ENCODE measurements at regions not wholly inside any gene's neighbourhood (a gene's known extent, or its start where the extent isn't known, plus 50 kb on each side); places are given as distances from the start of the nearest gene placed in this dataset.

DNA sequence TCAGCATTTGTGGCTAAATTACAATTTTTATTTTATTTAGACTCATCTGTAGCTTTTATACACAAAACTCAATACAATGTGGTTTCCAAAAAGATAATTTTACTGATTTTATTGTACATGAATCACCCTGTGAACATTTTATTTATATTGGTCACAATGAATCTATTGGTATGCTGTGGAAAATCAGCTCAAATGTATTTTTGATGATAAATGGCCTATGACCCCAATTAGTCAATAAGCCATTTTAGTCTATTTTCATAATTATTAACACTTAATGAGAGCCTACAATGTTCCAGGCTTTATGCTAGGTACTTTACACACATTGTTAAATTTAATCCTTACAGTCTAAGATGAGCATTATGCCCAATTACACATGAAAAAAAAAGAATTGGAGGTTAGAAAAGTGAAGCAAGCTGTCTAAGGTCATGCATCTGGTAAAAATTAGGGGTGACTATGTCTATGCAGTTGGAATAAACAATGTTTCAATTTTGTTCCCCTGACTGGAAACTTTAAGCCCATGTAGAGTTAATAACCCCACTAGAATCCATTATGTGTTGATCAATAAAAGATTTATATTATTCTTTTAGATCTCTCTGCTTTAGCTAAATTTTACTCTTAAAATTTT, 344.7 kb downstream of the PABPC4L start:
- POLR2A ChIA-PET = no interaction called here
- no peaks in the 10 kb centered on the region for H3K36me3 ChIP-seq (replicated peaks in 1 of 2; ENCODE audit: control insufficient read depth in 1 of 2, insufficient read depth in 2 of 2, low read length in 1 of 2)
- H3K27ac ChIP-seq (ENCODE audit: low read depth in 2 of 2, low read length in 1 of 2) = no peak overlapping the region
- H2AFZ ChIP-seq (ENCODE audit: low read depth) = no peak overlapping the region
- CTCF ChIA-PET = no interaction called here
- H3K4me1 ChIP-seq (ENCODE audit: control insufficient read depth in 1 of 2, insufficient read depth in 2 of 2, low read depth in 1 of 2, low read length in 1 of 2) = no peaks in the 10 kb centered on the region
- no peaks in the 10 kb centered on the region for H3K9me2 ChIP-seq
- DNase-seq = no peak
- H3K9me3 ChIP-seq = no peaks in the 10 kb centered on the region
- no peaks in the 10 kb centered on the region for H3F3A ChIP-seq (replicated peaks; ENCODE audit: insufficient read depth)
- no peak overlapping the region for H3K4me3 ChIP-seq (ENCODE audit: low read depth in 2 of 2, low read length in 1 of 2)
- no peaks in the 10 kb centered on the region for H3K79me2 ChIP-seq (ENCODE audit: insufficient read depth)
- H3K4me2 ChIP-seq = no peak overlapping the region
- no peaks in the 10 kb centered on the region for H4K20me1 ChIP-seq (ENCODE audit: insufficient read depth)
- no peaks in the 10 kb centered on the region for H3K27me3 ChIP-seq (ENCODE audit: insufficient read depth)
- TF ChIP-seq SIN3A (IDR thresholded peaks at IDR 0.05; ENCODE audit: borderline replicate concordance, low read depth, low read length) (no peak), RFX5 (IDR thresholded peaks at IDR 0.05; ENCODE audit: low read length) (no peak), FOXM1 (IDR thresholded peaks at IDR 0.05; ENCODE audit: low read depth) (no peak), ELF1 (IDR thresholded peaks at IDR 0.05) (no peak), FOSL2 (IDR thresholded peaks at IDR 0.05; ENCODE audit: borderline replicate concordance, low read depth) (no peak), GATA2 (CRISPR knock-in tag; IDR thresholded peaks at IDR 0.05) (no peak), TCF12 (IDR thresholded peaks at IDR 0.05) (no peak), EP300 (IDR thresholded peaks at IDR 0.05; ENCODE audit: borderline replicate concordance in 1 of 2, low read depth in 1 of 2, low read length in 1 of 2) (no peak), MXI1 (IDR thresholded peaks at IDR 0.05; ENCODE audit: low read depth, low read length) (no peak), JUND (IDR thresholded peaks at IDR 0.05) (no peak), TEAD4 (IDR thresholded peaks at IDR 0.05; ENCODE audit: borderline replicate concordance, insufficient read depth) (no peak), POLR2AphosphoS5 (IDR thresholded peaks at IDR 0.05; ENCODE audit: low read depth, low read length) (no peak), FOXJ3 (CRISPR knock-in tag; IDR thresholded peaks at IDR 0.05) (no peak), NRF1 (IDR thresholded peaks at IDR 0.05; ENCODE audit: low read depth, low read length) (no peak), SMC3 (IDR thresholded peaks at IDR 0.05; ENCODE audit: low read depth, low read length) (no peak)
- TF ChIP-seq, protein P1, sequence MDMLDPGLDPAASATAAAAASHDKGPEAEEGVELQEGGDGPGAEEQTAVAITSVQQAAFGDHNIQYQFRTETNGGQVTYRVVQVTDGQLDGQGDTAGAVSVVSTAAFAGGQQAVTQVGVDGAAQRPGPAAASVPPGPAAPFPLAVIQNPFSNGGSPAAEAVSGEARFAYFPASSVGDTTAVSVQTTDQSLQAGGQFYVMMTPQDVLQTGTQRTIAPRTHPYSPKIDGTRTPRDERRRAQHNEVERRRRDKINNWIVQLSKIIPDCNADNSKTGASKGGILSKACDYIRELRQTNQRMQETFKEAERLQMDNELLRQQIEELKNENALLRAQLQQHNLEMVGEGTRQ (IDR thresholded peaks at IDR 0.05; ENCODE audit: borderline replicate concordance, low read depth, low read length) = no peak
- TF ChIP-seq, protein P2, sequence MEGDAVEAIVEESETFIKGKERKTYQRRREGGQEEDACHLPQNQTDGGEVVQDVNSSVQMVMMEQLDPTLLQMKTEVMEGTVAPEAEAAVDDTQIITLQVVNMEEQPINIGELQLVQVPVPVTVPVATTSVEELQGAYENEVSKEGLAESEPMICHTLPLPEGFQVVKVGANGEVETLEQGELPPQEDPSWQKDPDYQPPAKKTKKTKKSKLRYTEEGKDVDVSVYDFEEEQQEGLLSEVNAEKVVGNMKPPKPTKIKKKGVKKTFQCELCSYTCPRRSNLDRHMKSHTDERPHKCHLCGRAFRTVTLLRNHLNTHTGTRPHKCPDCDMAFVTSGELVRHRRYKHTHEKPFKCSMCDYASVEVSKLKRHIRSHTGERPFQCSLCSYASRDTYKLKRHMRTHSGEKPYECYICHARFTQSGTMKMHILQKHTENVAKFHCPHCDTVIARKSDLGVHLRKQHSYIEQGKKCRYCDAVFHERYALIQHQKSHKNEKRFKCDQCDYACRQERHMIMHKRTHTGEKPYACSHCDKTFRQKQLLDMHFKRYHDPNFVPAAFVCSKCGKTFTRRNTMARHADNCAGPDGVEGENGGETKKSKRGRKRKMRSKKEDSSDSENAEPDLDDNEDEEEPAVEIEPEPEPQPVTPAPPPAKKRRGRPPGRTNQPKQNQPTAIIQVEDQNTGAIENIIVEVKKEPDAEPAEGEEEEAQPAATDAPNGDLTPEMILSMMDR (IDR thresholded peaks at IDR 0.05) = no peak
- H3K9ac ChIP-seq = no peak overlapping the region

DNA sequence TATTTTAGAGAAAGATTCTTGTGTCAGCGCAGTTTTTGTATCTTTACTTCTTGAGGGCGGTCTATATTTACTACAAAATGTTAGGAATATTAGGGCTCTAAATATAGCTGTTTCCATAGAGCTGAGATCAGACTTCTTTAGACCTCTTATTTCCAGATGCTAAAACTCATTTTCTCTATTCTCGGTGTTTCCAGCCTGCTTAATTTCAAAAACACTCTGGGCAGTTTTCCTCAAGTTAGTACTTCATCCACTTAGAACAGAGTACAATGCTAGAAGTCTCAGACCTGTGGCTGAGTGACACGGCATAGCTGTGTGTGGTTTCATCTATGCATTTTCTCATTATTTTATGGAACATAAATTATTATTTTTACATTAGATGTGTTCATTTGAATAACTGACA, 346.6 kb downstream of the PABPC4L start:
- Histone ChIP-seq H3K9me3 (no peaks in the 10 kb centered on the region), H3F3A (replicated peaks; ENCODE audit: insufficient read depth) (no peaks in the 10 kb centered on the region), H3K27me3 (ENCODE audit: insufficient read depth) (no peaks in the 10 kb centered on the region), H3K4me1 (ENCODE audit: control insufficient read depth in 1 of 2, insufficient read depth in 2 of 2, low read depth in 1 of 2, low read length in 1 of 2) (no peaks in the 10 kb centered on the region), H3K27ac (ENCODE audit: low read depth in 2 of 2, low read length in 1 of 2) (no peak overlapping the region), H3K4me2 (no peak overlapping the region), H4K20me1 (ENCODE audit: insufficient read depth) (no peaks in the 10 kb centered on the region), H3K4me3 (ENCODE audit: low read depth in 2 of 2, low read length in 1 of 2) (no peak overlapping the region), H3K9ac (no peak overlapping the region), H3K79me2 (ENCODE audit: insufficient read depth) (no peaks in the 10 kb centered on the region), H3K9me2 (no peaks in the 10 kb centered on the region), H3K36me3 (replicated peaks in 1 of 2; ENCODE audit: control insufficient read depth in 1 of 2, insufficient read depth in 2 of 2, low read length in 1 of 2) (no peaks in the 10 kb centered on the region), H2AFZ (ENCODE audit: low read depth) (no peak overlapping the region)
- ChIA-PET CTCF (no interaction called here), POLR2A (no interaction called here)
- no peak for DNase-seq
- WGBS (ENCODE audit: low lambda C conversion rate) = 20% methylated on average over 4 of the region's 4 CpGs
- TF ChIP-seq, protein P3, sequence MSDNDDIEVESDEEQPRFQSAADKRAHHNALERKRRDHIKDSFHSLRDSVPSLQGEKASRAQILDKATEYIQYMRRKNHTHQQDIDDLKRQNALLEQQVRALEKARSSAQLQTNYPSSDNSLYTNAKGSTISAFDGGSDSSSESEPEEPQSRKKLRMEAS (IDR thresholded peaks at IDR 0.05; ENCODE audit: low read depth) = no peak
- no peak for TF ChIP-seq GABPA (IDR thresholded peaks at IDR 0.05; ENCODE audit: low read depth)
- no peak for TF ChIP-seq TCF12 (IDR thresholded peaks at IDR 0.05)
- TF ChIP-seq, protein P4, sequence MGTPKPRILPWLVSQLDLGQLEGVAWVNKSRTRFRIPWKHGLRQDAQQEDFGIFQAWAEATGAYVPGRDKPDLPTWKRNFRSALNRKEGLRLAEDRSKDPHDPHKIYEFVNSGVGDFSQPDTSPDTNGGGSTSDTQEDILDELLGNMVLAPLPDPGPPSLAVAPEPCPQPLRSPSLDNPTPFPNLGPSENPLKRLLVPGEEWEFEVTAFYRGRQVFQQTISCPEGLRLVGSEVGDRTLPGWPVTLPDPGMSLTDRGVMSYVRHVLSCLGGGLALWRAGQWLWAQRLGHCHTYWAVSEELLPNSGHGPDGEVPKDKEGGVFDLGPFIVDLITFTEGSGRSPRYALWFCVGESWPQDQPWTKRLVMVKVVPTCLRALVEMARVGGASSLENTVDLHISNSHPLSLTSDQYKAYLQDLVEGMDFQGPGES (IDR thresholded peaks at IDR 0.05; ENCODE audit: low read depth, low read length) = no peak
- no peak for TF ChIP-seq SMC3 (IDR thresholded peaks at IDR 0.05; ENCODE audit: low read depth, low read length)
- TF ChIP-seq YY1 (IDR thresholded peaks at IDR 0.05; ENCODE audit: low read depth) = no peak
- TF ChIP-seq MXI1 (IDR thresholded peaks at IDR 0.05; ENCODE audit: low read depth, low read length) = no peak
- no peak for TF ChIP-seq RCOR1 (IDR thresholded peaks at IDR 0.05; ENCODE audit: low read length)
- no peak for TF ChIP-seq FOXM1 (IDR thresholded peaks at IDR 0.05; ENCODE audit: low read depth)
- no peak for TF ChIP-seq RFX5 (IDR thresholded peaks at IDR 0.05; ENCODE audit: low read length)
- TF ChIP-seq TAF1 (IDR thresholded peaks at IDR 0.05; ENCODE audit: borderline replicate concordance, low read depth, low read length) = no peak
- TF ChIP-seq, protein P5, sequence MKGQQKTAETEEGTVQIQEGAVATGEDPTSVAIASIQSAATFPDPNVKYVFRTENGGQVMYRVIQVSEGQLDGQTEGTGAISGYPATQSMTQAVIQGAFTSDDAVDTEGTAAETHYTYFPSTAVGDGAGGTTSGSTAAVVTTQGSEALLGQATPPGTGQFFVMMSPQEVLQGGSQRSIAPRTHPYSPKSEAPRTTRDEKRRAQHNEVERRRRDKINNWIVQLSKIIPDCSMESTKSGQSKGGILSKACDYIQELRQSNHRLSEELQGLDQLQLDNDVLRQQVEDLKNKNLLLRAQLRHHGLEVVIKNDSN (IDR thresholded peaks at IDR 0.05; ENCODE audit: borderline replicate concordance, low read depth) = no peak
